Thyroid gland (tissue), 4 donors: ENCODE measurements at regions not wholly inside any gene's neighbourhood (a gene's known extent, or its start where the extent isn't known, plus 50 kb on each side); places are given as distances from the start of the nearest gene placed in this dataset.

Experiments used
- DNase-seq, 2 donors: peaks; one replicate each; pipeline ENCODE4 v3.0.0-alpha.2; 2019
- H3K27ac ChIP-seq, 3 donors: fragments of 200-600 bp; sonication (generic); 1 replicate in 2 of 3; 2 replicates in 1 of 3; pipeline ENCODE4 v1.5.1; 2016 to 2019; ENCODE audit warnings: mild to moderate bottlenecking in 1 of 3, moderate library complexity in 1 of 3
- H3K27me3 ChIP-seq: fragments of 200-600 bp; sonication (generic); one replicate; pipeline ENCODE4 v1.5.1; 2019
- H3K36me3 ChIP-seq, 2 donors: fragments of 200-600 bp; sonication (generic); one replicate each; pipeline ENCODE4 v1.5.1; 2016 to 2019
- H3K4me1 ChIP-seq, 2 donors: fragments of 200-600 bp; sonication (generic); one replicate each; pipeline ENCODE4 v1.5.1; 2017 to 2019
- H3K4me3 ChIP-seq, 3 donors: fragments of 200-600 bp; sonication (generic); replicated peaks in 1 of 3; 1 replicate in 2 of 3; 2 replicates in 1 of 3; pipeline ENCODE4 v1.5.1; 2016; ENCODE audit warnings: mild to moderate bottlenecking in 1 of 3
- H3K9me3 ChIP-seq: fragments of 200-600 bp; sonication (generic); one replicate; pipeline ENCODE4 v1.5.1; 2017
- POLR2A ChIP-seq, 2 donors: fragments of 450-650 bp; IDR thresholded peaks; one replicate each; pipeline ENCODE4 v1.6.1; 2017; ENCODE audit warnings: antibody characterized with exemption in 2 of 2, mild to moderate bottlenecking in 2 of 2, moderate library complexity in 1 of 2
- WGBS, 2 donors: methylation state at CpG; one replicate each; pipeline ENCODE4 v1.1.5; 2017; 5-methylcytosine and 5-hydroxymethylcytosine counted together
- intact Hi-C: fragments of 100-400 bp; cut with DNase I; formaldehyde crosslinking; loops from one replicate; pipeline ENCODE4 v1.15.1; 2023
- TF ChIP-seq, protein P1 (sequence below), 6 experiments: fragments of 200-600 bp in 3 of 6; fragments of 450-650 bp in 3 of 6; sonication (generic) in 3 of 6; IDR thresholded peaks; one replicate each; pipeline ENCODE4 v1.5.1; 2016 to 2019; ENCODE audit warnings: antibody characterized with exemption in 6 of 6, mild to moderate bottlenecking in 2 of 6, inconsistent platforms in 1 of 6, moderate library complexity in 1 of 6

DNA sequence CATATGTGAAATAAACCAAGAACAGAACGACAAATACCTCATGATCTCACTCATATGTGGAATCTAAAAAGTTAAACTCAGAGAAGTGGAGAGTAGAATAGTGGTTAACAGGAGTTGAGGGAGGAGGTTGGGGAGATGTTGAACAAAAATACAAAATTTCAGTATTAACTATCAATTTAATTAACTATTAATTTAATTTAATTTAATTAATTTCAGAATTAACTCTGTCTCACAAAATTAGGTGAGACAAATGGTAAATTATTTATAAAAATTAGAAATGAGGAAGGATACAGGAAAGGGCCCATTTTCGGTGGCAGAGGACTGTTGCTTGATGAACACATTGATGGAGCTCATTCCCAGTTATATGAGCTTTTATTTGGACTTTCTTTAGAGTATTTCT is 166.0 kb upstream of the FAM83B start:
- no peak for DNase-seq
- Histone ChIP-seq H3K9me3 (no peaks in the 10 kb centered on the region), H3K4me3 (no peak overlapping the region), H3K27me3 (no peaks in the 10 kb centered on the region), H3K36me3 (no peaks in the 10 kb centered on the region), H3K27ac (no peak overlapping the region), H3K4me1 (no peaks in the 10 kb centered on the region)
- intact Hi-C loops, result no loop called here
- WGBS, 2 donors, result 86 to 89% methylated on average over 2 of the region's 2 CpGs
- TF ChIP-seq, protein P1, sequence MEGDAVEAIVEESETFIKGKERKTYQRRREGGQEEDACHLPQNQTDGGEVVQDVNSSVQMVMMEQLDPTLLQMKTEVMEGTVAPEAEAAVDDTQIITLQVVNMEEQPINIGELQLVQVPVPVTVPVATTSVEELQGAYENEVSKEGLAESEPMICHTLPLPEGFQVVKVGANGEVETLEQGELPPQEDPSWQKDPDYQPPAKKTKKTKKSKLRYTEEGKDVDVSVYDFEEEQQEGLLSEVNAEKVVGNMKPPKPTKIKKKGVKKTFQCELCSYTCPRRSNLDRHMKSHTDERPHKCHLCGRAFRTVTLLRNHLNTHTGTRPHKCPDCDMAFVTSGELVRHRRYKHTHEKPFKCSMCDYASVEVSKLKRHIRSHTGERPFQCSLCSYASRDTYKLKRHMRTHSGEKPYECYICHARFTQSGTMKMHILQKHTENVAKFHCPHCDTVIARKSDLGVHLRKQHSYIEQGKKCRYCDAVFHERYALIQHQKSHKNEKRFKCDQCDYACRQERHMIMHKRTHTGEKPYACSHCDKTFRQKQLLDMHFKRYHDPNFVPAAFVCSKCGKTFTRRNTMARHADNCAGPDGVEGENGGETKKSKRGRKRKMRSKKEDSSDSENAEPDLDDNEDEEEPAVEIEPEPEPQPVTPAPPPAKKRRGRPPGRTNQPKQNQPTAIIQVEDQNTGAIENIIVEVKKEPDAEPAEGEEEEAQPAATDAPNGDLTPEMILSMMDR (IDR thresholded peaks at IDR 0.05), result no peak
- TF ChIP-seq POLR2A (IDR thresholded peaks at IDR 0.05), result no peak

DNA sequence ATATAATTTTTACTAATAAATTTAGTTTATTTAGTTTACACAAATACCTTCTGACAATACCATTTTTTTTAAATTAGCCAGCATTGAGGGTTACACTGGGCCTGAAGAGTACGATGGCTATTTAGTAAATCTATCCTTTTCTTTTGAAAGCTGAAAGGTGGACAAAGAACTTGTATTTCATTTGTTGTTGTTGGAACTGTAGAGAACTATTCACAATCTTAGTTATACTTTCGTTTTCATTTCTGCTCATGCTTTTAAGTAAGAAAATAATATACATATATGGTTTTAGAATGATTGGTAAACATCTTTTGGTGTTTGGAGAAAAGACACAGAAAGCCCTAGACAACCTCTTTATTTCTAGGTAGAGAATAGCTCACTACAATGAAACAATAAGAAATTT is 165.3 kb upstream of the FAM83B start:
- 87 to 94% methylated on average over 2 of the region's 2 CpGs for WGBS, 2 donors

DNA sequence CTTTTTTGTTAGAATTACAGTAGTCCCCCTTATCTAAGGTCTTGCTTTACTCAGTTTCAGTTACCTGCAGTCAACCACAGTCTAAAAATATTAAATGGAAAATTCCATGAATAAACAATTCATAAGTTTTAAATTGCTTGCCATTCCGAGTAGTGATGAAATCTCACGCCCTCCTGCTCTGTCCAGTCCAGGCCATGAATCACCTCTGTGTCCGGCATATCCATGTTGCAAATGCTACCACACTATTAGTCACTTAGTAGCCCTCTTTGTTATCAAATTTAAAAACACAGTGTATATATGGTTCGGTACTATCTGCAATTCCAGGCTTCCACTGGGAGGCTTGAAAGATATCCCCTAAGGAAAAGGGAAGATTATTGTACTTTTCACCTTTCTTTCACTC is 164.6 kb upstream of the FAM83B start:
- no peaks in the 10 kb centered on the region for H3K36me3 ChIP-seq
- WGBS, 2 donors, result 64 to 81% methylated on average over 4 of the region's 4 CpGs
- H3K27me3 ChIP-seq, result no peaks in the 10 kb centered on the region
- H3K9me3 ChIP-seq, result no peaks in the 10 kb centered on the region
- H3K4me1 ChIP-seq, result no peaks in the 10 kb centered on the region
- H3K27ac ChIP-seq, result no peak overlapping the region
- DNase-seq, result no peak
- no peak for TF ChIP-seq POLR2A (IDR thresholded peaks at IDR 0.05)
- TF ChIP-seq, protein P1 (IDR thresholded peaks at IDR 0.05), result no peak
- intact Hi-C loops, result no loop called here
- H3K4me3 ChIP-seq, result no peak overlapping the region

More for the DNA sequence above, 165.3 kb upstream of the FAM83B start:
- no peak overlapping the region for H3K27ac ChIP-seq
- TF ChIP-seq, protein P1 (IDR thresholded peaks at IDR 0.05), result no peak
- TF ChIP-seq POLR2A (IDR thresholded peaks at IDR 0.05), result no peak
- H3K36me3 ChIP-seq, result no peaks in the 10 kb centered on the region
- no peak for DNase-seq
- H3K4me1 ChIP-seq, result no peaks in the 10 kb centered on the region
- no peak overlapping the region for H3K4me3 ChIP-seq
- intact Hi-C loops, result no loop called here
- H3K27me3 ChIP-seq, result no peaks in the 10 kb centered on the region
- no peaks in the 10 kb centered on the region for H3K9me3 ChIP-seq

DNA sequence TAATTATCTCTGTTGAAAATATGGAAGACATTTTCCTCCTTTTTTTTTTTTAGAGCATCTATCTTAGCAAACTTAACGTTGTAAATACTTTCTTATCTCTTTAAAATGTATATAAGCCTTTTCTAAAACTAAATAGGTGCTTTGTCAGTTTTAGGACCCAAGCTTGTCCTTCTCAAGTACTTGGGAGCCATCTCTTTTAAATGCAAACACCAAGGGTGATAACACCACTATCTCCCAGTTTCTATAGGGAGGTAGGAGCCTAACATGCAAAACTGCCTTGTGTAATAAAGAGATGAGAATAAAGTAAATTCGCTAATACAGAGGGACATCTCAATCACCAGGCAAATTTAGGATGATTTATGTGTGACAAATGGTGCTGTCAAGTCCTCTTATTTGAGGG is 157.0 kb upstream of the FAM83B start:
- Histone ChIP-seq H3K9me3 (no peaks in the 10 kb centered on the region), H3K4me1 (no peaks in the 10 kb centered on the region), H3K36me3 (no peaks in the 10 kb centered on the region), H3K27me3 (no peaks in the 10 kb centered on the region), H3K4me3 (no peak overlapping the region), H3K27ac (no peak overlapping the region)
- intact Hi-C loops, result no loop called here
- DNase-seq, result no peak
- WGBS, 2 donors, result 53 to 68% methylated on average over 2 of the region's 2 CpGs
- TF ChIP-seq, protein P1 (IDR thresholded peaks at IDR 0.05), result no peak
- no peak for TF ChIP-seq POLR2A (IDR thresholded peaks at IDR 0.05)

DNA sequence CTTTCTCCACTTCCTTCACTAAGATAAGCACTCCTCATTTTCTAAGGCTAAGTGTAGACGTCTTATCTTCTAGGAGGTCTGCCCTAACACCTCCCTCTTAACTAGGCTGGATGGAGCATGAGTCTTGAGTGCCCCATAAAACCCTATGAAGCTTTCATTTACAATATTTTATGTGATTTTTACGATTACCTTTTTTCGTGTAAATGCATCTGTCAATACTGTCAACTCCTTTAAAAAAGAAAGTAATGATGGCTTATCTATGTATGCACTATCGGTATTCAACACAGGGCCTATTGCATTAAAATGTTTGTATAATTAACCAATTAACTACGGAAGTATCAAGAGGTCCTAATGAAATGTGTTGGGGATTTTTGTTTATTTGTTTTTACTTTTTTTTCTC is 156.0 kb upstream of the FAM83B start:
- no peaks in the 10 kb centered on the region for H3K36me3 ChIP-seq
- H3K4me3 ChIP-seq, result no peak overlapping the region
- H3K27ac ChIP-seq, result no peak overlapping the region
- TF ChIP-seq, protein P1 (IDR thresholded peaks at IDR 0.05), result no peak
- TF ChIP-seq POLR2A (IDR thresholded peaks at IDR 0.05), result no peak
- no peaks in the 10 kb centered on the region for H3K9me3 ChIP-seq
- no peaks in the 10 kb centered on the region for H3K27me3 ChIP-seq
- H3K4me1 ChIP-seq, result no peaks in the 10 kb centered on the region
- 66 to 69% methylated on average over 5 of the region's 5 CpGs for WGBS, 2 donors
- intact Hi-C loops, result no loop called here
- DNase-seq, result no peak
